HCT116 (cell line): ENCODE measurements at regions not wholly inside any gene's neighbourhood (a gene's known extent, or its start where the extent isn't known, plus 50 kb on each side); places are given as distances from the start of the nearest gene placed in this dataset.

Experiments
- ATAC-seq: fragments of 200-7000 bp; cut with Tn5 transposase; 2 replicates; pipeline ENCODE4 v1.9.1; 2020; ENCODE audit warnings: mild to moderate bottlenecking, moderate library complexity
- BruUV-seq: library from RNA; stranded (reverse); fragments of 400-500 nt; replicated peaks from 2 replicates; lab custom pipeline; 2021; lab: Mats Ljungman, UMichigan
- CTCF ChIA-PET: fragments of 300-600 bp; sonication (Branson Sonifier 250); formaldehyde crosslinking; loops from one replicate; lab custom pipeline; 2021; ENCODE audit warnings: antibody characterized with exemption; lab: Charles Lee
- POLR2A ChIA-PET: fragments of 300-600, 350-600 bp; sonication (Branson Sonifier 250); formaldehyde crosslinking; loops from one replicate; lab custom pipeline; 2021; ENCODE audit warnings: antibody characterized with exemption; lab: Charles Lee
- RAD21 ChIA-PET, 2 experiments: fragments of 300-600 bp; sonication (Branson Sonifier 250); formaldehyde crosslinking; loops; one replicate each; lab custom pipeline; 2023; ENCODE audit warnings: low total read pairs in 2 of 2; ENCODE audit not compliant: uncharacterized antibody in 2 of 2, unreplicated experiment in 2 of 2, low non-redundant PET in 1 of 2; lab: Charles Lee
- DNase-seq: peaks from one replicate; pipeline ENCODE4 v3.0.0-alpha.2; 2010; ENCODE audit warnings: low read depth, low spot score
- H2AFZ ChIP-seq: fragments of 200-600 bp; shearing (Covaris generic), sonication (generic); 2 replicates; pipeline ENCODE4 v1.6.1; 2017; ENCODE audit warnings: low read depth, mixed run types, mixed read lengths, antibody characterized with exemption, low read length; ENCODE audit not compliant: poor library complexity, severe bottlenecking
- H3K27ac ChIP-seq: 2 replicates; pipeline ENCODE4 v1.5.1; 2012; ENCODE audit warnings: low read depth, low read length
- H3K27me3 ChIP-seq: fragments of 200-600 bp; sonication (generic); 2 replicates; pipeline ENCODE4 v1.6.1; 2016; ENCODE audit warnings: mixed run types, low read length, mixed read lengths; ENCODE audit not compliant: insufficient read depth
- H3K36me3 ChIP-seq, 2 experiments: fragments of 200-500 bp in 1 of 2; fragments of 200-600 bp in 1 of 2; sonication (Bioruptor generic) in 1 of 2; sonication (generic) in 1 of 2; 2 replicates each; pipeline versions ENCODE4 v1.5.1 to v1.6.1; 2014 to 2016; ENCODE audit warnings: low read length in 2 of 2, inconsistent platforms in 1 of 2, mixed read lengths in 1 of 2, mixed run types in 1 of 2; ENCODE audit not compliant: insufficient read depth in 2 of 2, control insufficient read depth in 1 of 2
- H3K4me1 ChIP-seq, 2 experiments: fragments of 200-600 bp in 1 of 2; sonication (generic) in 1 of 2; 2 replicates each; pipeline versions ENCODE4 v1.5.1 to v1.6.1; 2012 to 2017; ENCODE audit warnings: low read length in 2 of 2, inconsistent platforms in 1 of 2, mild to moderate bottlenecking in 1 of 2, mixed read lengths in 1 of 2, mixed run types in 1 of 2, moderate library complexity in 1 of 2; ENCODE audit not compliant: insufficient read depth in 2 of 2, control insufficient read depth in 1 of 2
- H3K4me2 ChIP-seq: fragments of 200-600 bp; sonication (generic); 2 replicates; pipeline ENCODE4 v1.6.1; 2017; ENCODE audit warnings: mixed run types, low read length, mixed read lengths
- H3K4me3 ChIP-seq, 2 experiments: fragments of 200-600 bp in 1 of 2; sonication (generic) in 1 of 2; replicated peaks in 1 of 2; 2 replicates each; pipeline ENCODE4 v1.5.1; 2011 to 2016; ENCODE audit warnings: low read length in 2 of 2, control low read depth in 1 of 2, low read depth in 1 of 2, mild to moderate bottlenecking in 1 of 2, mixed read lengths in 1 of 2, mixed run types in 1 of 2
- H3K79me2 ChIP-seq: fragments of 200-600 bp; sonication (generic); 2 replicates; pipeline ENCODE4 v1.6.1; 2017; ENCODE audit warnings: mild to moderate bottlenecking, mixed run types, low read length, moderate library complexity, mixed read lengths; ENCODE audit not compliant: insufficient read depth
- H3K9ac ChIP-seq: fragments of 200-600 bp; sonication (generic); 2 replicates; pipeline ENCODE4 v1.6.1; 2016; ENCODE audit warnings: low read length, mixed read lengths
- H3K9me2 ChIP-seq: fragments of 200-600 bp; sonication (generic), shearing (Covaris generic); 2 replicates; pipeline ENCODE4 v1.6.1; 2017; ENCODE audit warnings: mixed run types, mild to moderate bottlenecking, moderate library complexity; ENCODE audit not compliant: insufficient read depth
- H3K9me3 ChIP-seq, 2 experiments: fragments of 200-500 bp in 1 of 2; fragments of 200-600 bp in 1 of 2; sonication (Bioruptor generic) in 1 of 2; sonication (generic) in 1 of 2; 2 replicates each; pipeline ENCODE4 v1.6.1; 2014 to 2017; ENCODE audit warnings: low read length in 2 of 2, mixed read lengths in 2 of 2, inconsistent platforms in 1 of 2, low read depth in 1 of 2, mild to moderate bottlenecking in 1 of 2, mixed run types in 1 of 2, moderate library complexity in 1 of 2; ENCODE audit not compliant: control insufficient read depth in 1 of 2, insufficient read depth in 1 of 2
- H4K20me1 ChIP-seq: fragments of 200-600 bp; sonication (generic), shearing (Covaris generic); 2 replicates; pipeline ENCODE4 v1.6.1; 2017; ENCODE audit warnings: mixed run types, mild to moderate bottlenecking, moderate library complexity; ENCODE audit not compliant: insufficient read depth
- CEBPB ChIP-seq: IDR thresholded peaks from 2 replicates; pipeline ENCODE4 v1.6.1; 2012; ENCODE audit warnings: low read depth
- EZH2 ChIP-seq: fragments of 200-600 bp; sonication (generic); IDR thresholded peaks from 2 replicates; pipeline ENCODE4 v1.6.1; 2017; ENCODE audit warnings: antibody characterized with exemption, mixed run types
- JUND ChIP-seq: IDR thresholded peaks from 2 replicates; pipeline ENCODE4 v1.6.1; 2012
- POLR2A ChIP-seq: IDR thresholded peaks from 2 replicates; pipeline ENCODE4 v1.7.0; 2011; ENCODE audit warnings: borderline replicate concordance; ENCODE audit not compliant: insufficient read depth, insufficient read length; ENCODE audit errors: extremely low read depth
- RAD21 ChIP-seq: IDR thresholded peaks from 2 replicates; pipeline ENCODE4 v1.6.1; 2012; ENCODE audit warnings: low read depth, mild to moderate bottlenecking
- SIN3A ChIP-seq: IDR thresholded peaks from 2 replicates; pipeline ENCODE4 v1.6.1; 2012; ENCODE audit warnings: low read depth
- SRF ChIP-seq: IDR thresholded peaks from 2 replicates; pipeline ENCODE4 v1.6.1; 2012; ENCODE audit warnings: low read depth
- intact Hi-C: fragments of 100-400 bp; cut with micrococcal nuclease; formaldehyde crosslinking; loops from 2 replicates; pipeline ENCODE4 v1.10.0; 2022
- TF ChIP-seq, protein P1 (sequence below): IDR thresholded peaks from 2 replicates; pipeline ENCODE4 v1.6.1; 2012; ENCODE audit warnings: low read depth
- TF ChIP-seq, protein P2 (sequence below), 3 experiments: fragments of 200-600 bp in 1 of 3; sonication (generic) in 1 of 3; IDR thresholded peaks in 2 of 3; conservative IDR thresholded peaks in 1 of 3; 2 replicates each; pipeline ENCODE4 v1.5.1; 2012 to 2017; ENCODE audit warnings: low read depth in 2 of 3, low read length in 2 of 3, antibody characterized with exemption in 1 of 3, borderline replicate concordance in 1 of 3, control low read depth in 1 of 3, mild to moderate bottlenecking in 1 of 3, mixed read lengths in 1 of 3, mixed run types in 1 of 3, moderate library complexity in 1 of 3; ENCODE audit not compliant: insufficient read depth in 1 of 3

GRCh38 chr2:18426174-18426573, 134.3 kb downstream of the RDH14 start:
- Histone ChIP-seq H3K4me3 (no peak overlapping the region), H3K9ac (no peak overlapping the region), H2AFZ (no peak overlapping the region), H3K4me1 (no peaks in the 10 kb centered on the region), H3K79me2 (no peaks in the 10 kb centered on the region), H3K9me3 (no peaks in the 10 kb centered on the region), H3K36me3 (no peaks in the 10 kb centered on the region), H3K9me2 (no peaks in the 10 kb centered on the region), H3K27ac (no peak overlapping the region), H3K27me3 (peaks cover 9% of the 10 kb centered on the region; the same call in 1 of the 2 replicates)
- ATAC-seq (no peak), DNase-seq (no peak)
- ChIA-PET RAD21 (no interaction called here), POLR2A (no interaction called here), CTCF (no interaction called here)
- no TSS peak for BruUV-seq
- intact Hi-C loops = no loop called here
- no peak for TF ChIP-seq JUND
- TF ChIP-seq, protein P1, sequence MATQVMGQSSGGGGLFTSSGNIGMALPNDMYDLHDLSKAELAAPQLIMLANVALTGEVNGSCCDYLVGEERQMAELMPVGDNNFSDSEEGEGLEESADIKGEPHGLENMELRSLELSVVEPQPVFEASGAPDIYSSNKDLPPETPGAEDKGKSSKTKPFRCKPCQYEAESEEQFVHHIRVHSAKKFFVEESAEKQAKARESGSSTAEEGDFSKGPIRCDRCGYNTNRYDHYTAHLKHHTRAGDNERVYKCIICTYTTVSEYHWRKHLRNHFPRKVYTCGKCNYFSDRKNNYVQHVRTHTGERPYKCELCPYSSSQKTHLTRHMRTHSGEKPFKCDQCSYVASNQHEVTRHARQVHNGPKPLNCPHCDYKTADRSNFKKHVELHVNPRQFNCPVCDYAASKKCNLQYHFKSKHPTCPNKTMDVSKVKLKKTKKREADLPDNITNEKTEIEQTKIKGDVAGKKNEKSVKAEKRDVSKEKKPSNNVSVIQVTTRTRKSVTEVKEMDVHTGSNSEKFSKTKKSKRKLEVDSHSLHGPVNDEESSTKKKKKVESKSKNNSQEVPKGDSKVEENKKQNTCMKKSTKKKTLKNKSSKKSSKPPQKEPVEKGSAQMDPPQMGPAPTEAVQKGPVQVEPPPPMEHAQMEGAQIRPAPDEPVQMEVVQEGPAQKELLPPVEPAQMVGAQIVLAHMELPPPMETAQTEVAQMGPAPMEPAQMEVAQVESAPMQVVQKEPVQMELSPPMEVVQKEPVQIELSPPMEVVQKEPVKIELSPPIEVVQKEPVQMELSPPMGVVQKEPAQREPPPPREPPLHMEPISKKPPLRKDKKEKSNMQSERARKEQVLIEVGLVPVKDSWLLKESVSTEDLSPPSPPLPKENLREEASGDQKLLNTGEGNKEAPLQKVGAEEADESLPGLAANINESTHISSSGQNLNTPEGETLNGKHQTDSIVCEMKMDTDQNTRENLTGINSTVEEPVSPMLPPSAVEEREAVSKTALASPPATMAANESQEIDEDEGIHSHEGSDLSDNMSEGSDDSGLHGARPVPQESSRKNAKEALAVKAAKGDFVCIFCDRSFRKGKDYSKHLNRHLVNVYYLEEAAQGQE = no peak
- no peak for TF ChIP-seq RAD21
- TF ChIP-seq, all 23 proteins: peak for 0
- no peaks in the 10 kb centered on the region for H4K20me1 ChIP-seq
- H3K4me2 ChIP-seq = no peak overlapping the region

- ATAC-seq (no peak), DNase-seq (no peak)
- POLR2A ChIA-PET = no interaction called here
- Histone ChIP-seq H3K4me2 (no peak overlapping the region), H3K79me2 (no peaks in the 10 kb centered on the region), H2AFZ (no peak overlapping the region), H3K4me1 (no peaks in the 10 kb centered on the region), H3K36me3 (no peaks in the 10 kb centered on the region), H3K9ac (no peak overlapping the region), H3K27me3 (0 out of 2 replicates have a peak, but pooled peaks cover 4% of the 10 kb centered on the region), H3K27ac (no peak overlapping the region), H3K9me2 (no peaks in the 10 kb centered on the region), H3K4me3 (no peak overlapping the region), H3K9me3 (no peaks in the 10 kb centered on the region), H4K20me1 (no peaks in the 10 kb centered on the region)
- TF ChIP-seq, protein P2, sequence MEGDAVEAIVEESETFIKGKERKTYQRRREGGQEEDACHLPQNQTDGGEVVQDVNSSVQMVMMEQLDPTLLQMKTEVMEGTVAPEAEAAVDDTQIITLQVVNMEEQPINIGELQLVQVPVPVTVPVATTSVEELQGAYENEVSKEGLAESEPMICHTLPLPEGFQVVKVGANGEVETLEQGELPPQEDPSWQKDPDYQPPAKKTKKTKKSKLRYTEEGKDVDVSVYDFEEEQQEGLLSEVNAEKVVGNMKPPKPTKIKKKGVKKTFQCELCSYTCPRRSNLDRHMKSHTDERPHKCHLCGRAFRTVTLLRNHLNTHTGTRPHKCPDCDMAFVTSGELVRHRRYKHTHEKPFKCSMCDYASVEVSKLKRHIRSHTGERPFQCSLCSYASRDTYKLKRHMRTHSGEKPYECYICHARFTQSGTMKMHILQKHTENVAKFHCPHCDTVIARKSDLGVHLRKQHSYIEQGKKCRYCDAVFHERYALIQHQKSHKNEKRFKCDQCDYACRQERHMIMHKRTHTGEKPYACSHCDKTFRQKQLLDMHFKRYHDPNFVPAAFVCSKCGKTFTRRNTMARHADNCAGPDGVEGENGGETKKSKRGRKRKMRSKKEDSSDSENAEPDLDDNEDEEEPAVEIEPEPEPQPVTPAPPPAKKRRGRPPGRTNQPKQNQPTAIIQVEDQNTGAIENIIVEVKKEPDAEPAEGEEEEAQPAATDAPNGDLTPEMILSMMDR (IDR thresholded peaks at IDR 0.05 in 2 of 3, conservative IDR thresholded peaks at IDR 0.05 in 1 of 3; ENCODE audit: borderline replicate concordance in 1 of 3, insufficient read depth in 1 of 3, low read depth in 2 of 3, low read length in 2 of 3) = 0 out of 6 replicates have a peak, but pooled peaks of 2 of the 3 experiments have one; percentile 5 to 8
- TF ChIP-seq SRF (no peak), POLR2A (no peak), CEBPB (no peak), SIN3A (no peak), EZH2 (no peak)
- CTCF ChIA-PET = no interaction called here
- intact Hi-C loops = no loop called here
- BruUV-seq = no TSS peak
- RAD21 ChIA-PET = no interaction called here
Measured at GRCh38 chr2:18425210-18425703, 135.2 kb downstream of the RDH14 start.
